ENCODE measurements at regions not wholly inside any gene's neighbourhood (a gene's known extent, or its start where the extent isn't known, plus 50 kb on each side); places are given as distances from the start of the nearest gene placed in this dataset.
A peak's percentile ranks its signal among the peaks of the same experiment; 100 is the strongest.

- Histone ChIP-seq H3K4me3 (no peak overlapping the region), H3K4me2 (no peak overlapping the region), H3K9me2 (ENCODE audit: insufficient read depth) (no peaks in the 10 kb centered on the region), H4K20me1 (ENCODE audit: insufficient read depth) (no peaks in the 10 kb centered on the region), H3K27ac (no peak overlapping the region), H3K4me1 (replicated peaks; ENCODE audit: insufficient read depth) (no peaks in the 10 kb centered on the region), H2AFZ (no peak overlapping the region), H3F3A (ENCODE audit: insufficient read depth, low read depth) (no peaks in the 10 kb centered on the region), H3K27me3 (ENCODE audit: insufficient read depth, low read depth) (no peaks in the 10 kb centered on the region), H3K36me3 (ENCODE audit: low read depth) (no peaks in the 10 kb centered on the region), H3K9me3 (ENCODE audit: insufficient read depth, low read depth) (no peaks in the 10 kb centered on the region), H3K79me2 (ENCODE audit: low read depth) (no peaks in the 10 kb centered on the region)
- intact Hi-C loops (cut with micrococcal nuclease; ENCODE audit: unreplicated experiment): no loop called here
- CTCF ChIA-PET: no interaction called here
- POLR2A ChIA-PET (ENCODE audit: unreplicated experiment): no interaction called here
- no peak for DNase-seq
- TF ChIP-seq EZH2 (IDR thresholded peaks at IDR 0.05; ENCODE audit: low read depth): no peak
- TF ChIP-seq, protein P1, sequence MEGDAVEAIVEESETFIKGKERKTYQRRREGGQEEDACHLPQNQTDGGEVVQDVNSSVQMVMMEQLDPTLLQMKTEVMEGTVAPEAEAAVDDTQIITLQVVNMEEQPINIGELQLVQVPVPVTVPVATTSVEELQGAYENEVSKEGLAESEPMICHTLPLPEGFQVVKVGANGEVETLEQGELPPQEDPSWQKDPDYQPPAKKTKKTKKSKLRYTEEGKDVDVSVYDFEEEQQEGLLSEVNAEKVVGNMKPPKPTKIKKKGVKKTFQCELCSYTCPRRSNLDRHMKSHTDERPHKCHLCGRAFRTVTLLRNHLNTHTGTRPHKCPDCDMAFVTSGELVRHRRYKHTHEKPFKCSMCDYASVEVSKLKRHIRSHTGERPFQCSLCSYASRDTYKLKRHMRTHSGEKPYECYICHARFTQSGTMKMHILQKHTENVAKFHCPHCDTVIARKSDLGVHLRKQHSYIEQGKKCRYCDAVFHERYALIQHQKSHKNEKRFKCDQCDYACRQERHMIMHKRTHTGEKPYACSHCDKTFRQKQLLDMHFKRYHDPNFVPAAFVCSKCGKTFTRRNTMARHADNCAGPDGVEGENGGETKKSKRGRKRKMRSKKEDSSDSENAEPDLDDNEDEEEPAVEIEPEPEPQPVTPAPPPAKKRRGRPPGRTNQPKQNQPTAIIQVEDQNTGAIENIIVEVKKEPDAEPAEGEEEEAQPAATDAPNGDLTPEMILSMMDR (conservative IDR thresholded peaks at IDR 0.05): 0 out of 2 replicates have a peak, but pooled peaks have one; percentile 23
- no TSS peak for BruUV-seq (replicated peaks)
Measured at GRCh38 chr10:125337510-125337909, 177.1 kb upstream of the CTBP2 start.

DNA sequence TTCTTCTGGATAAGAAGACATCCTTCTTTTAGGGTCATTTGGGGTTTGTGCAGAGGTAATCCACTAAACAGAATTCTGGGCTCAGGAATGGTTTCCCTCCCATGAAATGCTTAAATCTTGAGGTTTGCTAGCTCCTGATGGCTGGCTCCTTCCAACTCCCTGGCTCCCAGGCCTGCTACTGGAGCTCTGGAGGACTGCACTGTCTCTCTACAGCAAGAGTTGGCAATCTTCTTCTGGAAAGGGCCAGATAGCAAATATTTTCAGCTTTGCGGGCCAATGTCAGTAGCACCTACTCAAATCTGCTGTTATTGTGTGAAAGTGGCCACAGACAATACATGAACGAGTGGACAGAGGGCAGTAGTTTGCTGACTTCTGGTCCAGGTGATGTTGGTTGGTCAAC lies 174.2 kb upstream of the CTBP2 start:
- DNase-seq: no peak
- Histone ChIP-seq H4K20me1 (ENCODE audit: insufficient read depth) (no peaks in the 10 kb centered on the region), H3K4me3 (no peak overlapping the region), H3K9me2 (ENCODE audit: insufficient read depth) (no peaks in the 10 kb centered on the region), H3F3A (ENCODE audit: insufficient read depth, low read depth) (no peaks in the 10 kb centered on the region), H3K4me1 (replicated peaks; ENCODE audit: insufficient read depth) (no peaks in the 10 kb centered on the region), H2AFZ (no peak overlapping the region), H3K9me3 (ENCODE audit: insufficient read depth, low read depth) (no peaks in the 10 kb centered on the region), H3K4me2 (no peak overlapping the region), H3K79me2 (ENCODE audit: low read depth) (no peaks in the 10 kb centered on the region), H3K36me3 (ENCODE audit: low read depth) (no peaks in the 10 kb centered on the region), H3K27me3 (ENCODE audit: insufficient read depth, low read depth) (no peaks in the 10 kb centered on the region), H3K27ac (no peak overlapping the region)
- intact Hi-C loops (cut with micrococcal nuclease; ENCODE audit: unreplicated experiment): no loop called here
- no peak for TF ChIP-seq EZH2 (IDR thresholded peaks at IDR 0.05; ENCODE audit: low read depth)
- TF ChIP-seq, protein P1 (conservative IDR thresholded peaks at IDR 0.05): no peak
- CTCF ChIA-PET: no interaction called here
- no TSS peak for BruUV-seq (replicated peaks)
- POLR2A ChIA-PET (ENCODE audit: unreplicated experiment): no interaction called here

GRCh38 chr10:125333769-125334168 lies 173.4 kb upstream of the CTBP2 start:
- Histone ChIP-seq H3K9me2 (ENCODE audit: insufficient read depth) (no peaks in the 10 kb centered on the region), H3F3A (ENCODE audit: insufficient read depth, low read depth) (no peaks in the 10 kb centered on the region), H2AFZ (no peak overlapping the region), H3K27me3 (ENCODE audit: insufficient read depth, low read depth) (no peaks in the 10 kb centered on the region), H3K9me3 (ENCODE audit: insufficient read depth, low read depth) (no peaks in the 10 kb centered on the region), H3K4me1 (replicated peaks; ENCODE audit: insufficient read depth) (no peaks in the 10 kb centered on the region), H3K27ac (no peak overlapping the region), H4K20me1 (ENCODE audit: insufficient read depth) (no peaks in the 10 kb centered on the region), H3K4me2 (no peak overlapping the region), H3K79me2 (ENCODE audit: low read depth) (no peaks in the 10 kb centered on the region), H3K36me3 (ENCODE audit: low read depth) (no peaks in the 10 kb centered on the region), H3K4me3 (no peak overlapping the region)
- no peak for TF ChIP-seq EZH2 (IDR thresholded peaks at IDR 0.05; ENCODE audit: low read depth)
- no peak for DNase-seq
- CTCF ChIA-PET: no interaction called here
- intact Hi-C loops (cut with micrococcal nuclease; ENCODE audit: unreplicated experiment): no loop called here
- no TSS peak for BruUV-seq (replicated peaks)
- POLR2A ChIA-PET (ENCODE audit: unreplicated experiment): no interaction called here

DNA sequence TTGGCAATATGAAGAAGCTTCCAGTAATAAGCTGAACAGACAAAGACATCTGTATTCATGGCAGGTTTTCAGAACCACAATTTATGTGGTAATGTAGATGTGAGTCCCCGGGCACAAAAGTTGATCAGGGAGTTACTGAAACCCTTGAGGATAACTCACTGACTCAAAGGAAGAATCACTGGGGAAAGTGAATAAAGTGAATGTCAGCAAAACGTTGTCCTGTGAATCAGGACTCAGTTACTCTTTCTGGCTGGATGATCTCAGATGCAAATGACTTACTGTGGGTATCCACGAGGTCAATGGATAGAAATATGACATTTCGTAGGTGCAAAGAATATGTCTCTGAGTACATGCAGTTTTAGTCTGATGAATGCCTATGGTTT lies 172.8 kb upstream of the CTBP2 start:
- DNase-seq: no peak
- ChIA-PET POLR2A (ENCODE audit: unreplicated experiment) (no interaction called here), CTCF (no interaction called here)
- Histone ChIP-seq H3K27me3 (ENCODE audit: insufficient read depth, low read depth) (no peaks in the 10 kb centered on the region), H3K4me1 (replicated peaks; ENCODE audit: insufficient read depth) (no peaks in the 10 kb centered on the region), H3F3A (ENCODE audit: insufficient read depth, low read depth) (no peaks in the 10 kb centered on the region), H3K9me3 (ENCODE audit: insufficient read depth, low read depth) (no peaks in the 10 kb centered on the region), H3K4me3 (no peak overlapping the region), H3K36me3 (ENCODE audit: low read depth) (no peaks in the 10 kb centered on the region), H3K4me2 (no peak overlapping the region), H3K9me2 (ENCODE audit: insufficient read depth) (no peaks in the 10 kb centered on the region), H3K79me2 (ENCODE audit: low read depth) (no peaks in the 10 kb centered on the region), H4K20me1 (ENCODE audit: insufficient read depth) (no peaks in the 10 kb centered on the region), H2AFZ (no peak overlapping the region), H3K27ac (no peak overlapping the region)
- no TSS peak for BruUV-seq (replicated peaks)
- TF ChIP-seq, protein P1 (conservative IDR thresholded peaks at IDR 0.05): no peak
- no peak for TF ChIP-seq EZH2 (IDR thresholded peaks at IDR 0.05; ENCODE audit: low read depth)
- intact Hi-C loops (cut with micrococcal nuclease; ENCODE audit: unreplicated experiment): no loop called here
